IPS-18a (cell line): ENCODE measurements at regions not wholly inside any gene's neighbourhood (a gene's known extent, or its start where the extent isn't known, plus 50 kb on each side); places are given as distances from the start of the nearest gene placed in this dataset.
"Not testable (repeated sequence)": the region's sequence is repeated elsewhere in the genome, so short reads cannot be mapped to it uniquely, and the experiment has no call there.

Source experiments
- H3K27ac ChIP-seq: one replicate; pipeline ENCODE4 v1.5.1; 2013; ENCODE audit warnings: low read length
- H3K27me3 ChIP-seq: one replicate; pipeline ENCODE4 v1.6.1; 2013; ENCODE audit warnings: mild to moderate bottlenecking, low read length; ENCODE audit not compliant: control insufficient read depth, insufficient read depth
- H3K36me3 ChIP-seq: one replicate; pipeline ENCODE4 v1.6.1; 2013; ENCODE audit warnings: low read depth, low read length; ENCODE audit not compliant: control insufficient read depth
- H3K4me1 ChIP-seq: one replicate; pipeline ENCODE4 v1.6.1; 2013; ENCODE audit warnings: low read depth, low read length; ENCODE audit not compliant: control insufficient read depth
- H3K4me3 ChIP-seq: one replicate; pipeline ENCODE4 v1.5.1; 2013; ENCODE audit warnings: low read length
- H3K9ac ChIP-seq: one replicate; pipeline ENCODE4 v1.6.1; 2013; ENCODE audit warnings: mild to moderate bottlenecking, low read length, moderate library complexity
- H3K9me3 ChIP-seq: one replicate; pipeline ENCODE4 v1.6.1; 2013; ENCODE audit warnings: low read depth, low read length; ENCODE audit not compliant: control insufficient read depth

- no peaks in the 10 kb centered on the region for H3K4me1 ChIP-seq
- no peaks in the 10 kb centered on the region for H3K36me3 ChIP-seq
- H3K4me3 ChIP-seq, result no peak overlapping the region
- no peak overlapping the region for H3K27ac ChIP-seq
- H3K9me3 ChIP-seq, result no peaks in the 10 kb centered on the region
- no peaks in the 10 kb centered on the region for H3K27me3 ChIP-seq
- no peak overlapping the region for H3K9ac ChIP-seq
Observed at GRCh38 chr20:4330011-4330410, 80.9 kb upstream of the ADRA1D start.

- Histone ChIP-seq H3K4me3 (no peak overlapping the region), H3K4me1 (no peaks in the 10 kb centered on the region), H3K36me3 (no peaks in the 10 kb centered on the region), H3K9me3 (no peaks in the 10 kb centered on the region), H3K9ac (no peak overlapping the region), H3K27me3 (no peaks in the 10 kb centered on the region), H3K27ac (no peak overlapping the region)
Observed at GRCh38 chr20:4329232-4329631, 80.1 kb upstream of the ADRA1D start.

- no peak overlapping the region for H3K27ac ChIP-seq
- H3K4me3 ChIP-seq, result no peak overlapping the region
- no peaks in the 10 kb centered on the region for H3K27me3 ChIP-seq
- no peaks in the 10 kb centered on the region for H3K9me3 ChIP-seq
- no peaks in the 10 kb centered on the region for H3K4me1 ChIP-seq
- H3K36me3 ChIP-seq, result no peaks in the 10 kb centered on the region
- H3K9ac ChIP-seq, result no peak overlapping the region
Observed at GRCh38 chr20:4328541-4328940, 79.5 kb upstream of the ADRA1D start.

GRCh38 chr20:4327956-4328355 is 78.9 kb upstream of the ADRA1D start:
- no peak overlapping the region for H3K27ac ChIP-seq
- H3K4me1 ChIP-seq, result no peaks in the 10 kb centered on the region
- H3K36me3 ChIP-seq, result no peaks in the 10 kb centered on the region
- H3K9ac ChIP-seq, result no peak overlapping the region
- no peaks in the 10 kb centered on the region for H3K27me3 ChIP-seq
- H3K4me3 ChIP-seq, result no peak overlapping the region
- H3K9me3 ChIP-seq, result no peaks in the 10 kb centered on the region

- H3K4me1 ChIP-seq, result no peaks in the 10 kb centered on the region
- no peaks in the 10 kb centered on the region for H3K27me3 ChIP-seq
- no peaks in the 10 kb centered on the region for H3K9me3 ChIP-seq
- H3K4me3 ChIP-seq, result no peak overlapping the region
- no peaks in the 10 kb centered on the region for H3K36me3 ChIP-seq
- H3K27ac ChIP-seq, result no peak overlapping the region
- H3K9ac ChIP-seq, result no peak overlapping the region
Observed at GRCh38 chr20:4326195-4327065, 77.3 kb upstream of the ADRA1D start.

GRCh38 chr20:4325548-4326187 is 76.6 kb upstream of the ADRA1D start:
- Histone ChIP-seq H3K27me3 (no peaks in the 10 kb centered on the region), H3K9ac (no peak overlapping the region), H3K36me3 (no peaks in the 10 kb centered on the region), H3K4me3 (no peak overlapping the region), H3K27ac (no peak overlapping the region), H3K9me3 (no peaks in the 10 kb centered on the region), H3K4me1 (no peaks in the 10 kb centered on the region)

DNA sequence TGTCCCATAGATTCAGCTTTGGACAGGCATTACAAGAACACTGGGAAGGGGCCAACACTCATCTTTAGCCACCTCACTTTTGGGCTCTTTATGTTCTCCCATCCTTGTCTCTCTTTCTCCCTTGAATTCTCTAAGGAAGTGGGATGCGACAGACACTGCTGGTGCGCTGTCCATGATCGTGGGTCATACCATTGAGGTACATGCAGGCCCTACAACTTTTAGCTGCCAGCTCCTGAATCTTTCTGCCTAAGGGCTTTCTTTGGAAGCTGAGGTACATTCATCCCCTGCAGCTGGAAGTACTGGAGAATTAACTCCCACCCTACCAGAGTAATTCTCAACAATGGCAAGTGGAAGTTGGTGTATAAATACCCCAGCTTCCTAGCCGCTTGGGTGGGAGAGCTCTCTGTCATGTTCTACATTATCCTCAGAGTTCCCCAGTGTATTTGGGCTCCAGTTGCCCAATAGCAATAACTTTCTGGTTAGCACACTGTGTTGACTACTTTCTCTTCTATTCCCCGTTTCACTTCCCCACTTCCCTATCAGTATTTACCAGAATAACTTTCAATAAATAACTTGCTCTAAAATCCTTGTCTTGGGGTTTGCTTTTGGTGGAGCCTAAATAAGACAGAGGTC is 75.6 kb upstream of the ADRA1D start:
- Histone ChIP-seq H3K9me3 (no peaks in the 10 kb centered on the region), H3K9ac (no peak overlapping the region), H3K27ac (no peak overlapping the region), H3K4me1 (no peaks in the 10 kb centered on the region), H3K4me3 (no peak overlapping the region), H3K36me3 (no peaks in the 10 kb centered on the region), H3K27me3 (no peaks in the 10 kb centered on the region)

GRCh38 chr20:4322499-4322898 is 73.4 kb upstream of the ADRA1D start:
- Histone ChIP-seq H3K36me3 (no peaks in the 10 kb centered on the region), H3K27ac (no peak overlapping the region), H3K27me3 (no peaks in the 10 kb centered on the region), H3K9ac (no peak overlapping the region), H3K4me3 (no peak overlapping the region), H3K9me3 (no peaks in the 10 kb centered on the region), H3K4me1 (no peaks in the 10 kb centered on the region)

GRCh38 chr20:4320291-4320690 is 71.2 kb upstream of the ADRA1D start:
- Histone ChIP-seq H3K9me3 (no peaks in the 10 kb centered on the region), H3K4me1 (no peaks in the 10 kb centered on the region), H3K36me3 (no peaks in the 10 kb centered on the region), H3K9ac (no peak overlapping the region), H3K27ac (no peak overlapping the region), H3K4me3 (no peak overlapping the region), H3K27me3 (no peaks in the 10 kb centered on the region)

DNA sequence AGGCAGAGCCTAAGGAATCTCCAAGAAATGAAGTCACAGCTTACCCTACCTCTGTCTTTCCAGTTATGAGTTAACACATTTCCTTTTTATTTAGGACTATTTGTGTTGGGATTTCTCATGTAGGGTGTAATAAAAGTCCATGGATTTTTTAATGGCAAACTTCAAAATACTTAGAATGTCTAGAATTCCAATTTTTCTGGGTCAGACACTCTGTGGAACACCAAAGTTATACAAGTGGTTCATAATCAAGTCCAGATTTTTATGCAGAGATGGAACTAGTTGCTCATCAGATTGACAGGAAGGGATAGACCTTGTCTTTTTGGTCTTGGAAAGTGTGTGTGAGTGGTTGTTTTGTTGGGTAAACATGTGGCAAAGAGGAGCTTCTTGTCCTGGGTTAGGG is 69.8 kb upstream of the ADRA1D start:
- Histone ChIP-seq H3K27me3 (no peaks in the 10 kb centered on the region), H3K27ac (no peak overlapping the region), H3K9ac (no peak overlapping the region), H3K4me3 (no peak overlapping the region), H3K36me3 (no peaks in the 10 kb centered on the region), H3K4me1 (no peaks in the 10 kb centered on the region), H3K9me3 (no peaks in the 10 kb centered on the region)

DNA sequence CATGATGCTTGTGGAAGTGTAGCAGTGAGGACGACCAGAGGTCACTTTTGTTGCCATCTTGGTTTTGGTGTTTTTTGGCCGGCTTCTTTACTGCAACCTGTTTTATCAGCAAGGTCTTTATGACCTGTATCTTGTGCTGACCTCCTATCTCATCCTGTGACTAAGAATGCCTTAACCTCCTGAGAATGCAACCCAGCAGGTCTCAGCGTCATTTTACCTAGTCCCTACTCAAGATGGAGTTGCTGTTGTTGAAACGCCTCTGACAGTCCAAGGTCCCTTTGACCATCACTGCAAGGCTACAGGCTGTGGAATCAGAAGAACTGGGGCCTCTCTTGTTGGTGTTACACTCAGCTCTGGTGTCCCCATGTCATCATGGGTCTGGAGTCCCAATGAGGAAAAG is 61.5 kb upstream of the ADRA1D start:
- H3K4me1 ChIP-seq, H3K27ac ChIP-seq, H3K9ac ChIP-seq, H3K4me3 ChIP-seq, H3K27me3 ChIP-seq, H3K9me3 ChIP-seq, H3K36me3 ChIP-seq: not testable (repeated sequence)
